HCT116 (cell line): ENCODE measurements at regions not wholly inside any gene's neighbourhood (a gene's known extent, or its start where the extent isn't known, plus 50 kb on each side); places are given as distances from the start of the nearest gene placed in this dataset.

Experiments
- ATAC-seq: fragments of 200-7000 bp; cut with Tn5 transposase; 2 replicates; pipeline ENCODE4 v1.9.1; 2020; ENCODE audit warnings: mild to moderate bottlenecking, moderate library complexity
- BruUV-seq: library from RNA; stranded (reverse); fragments of 400-500 nt; replicated peaks from 2 replicates; lab custom pipeline; 2021; lab: Mats Ljungman, UMichigan
- CTCF ChIA-PET: fragments of 300-600 bp; sonication (Branson Sonifier 250); formaldehyde crosslinking; loops from one replicate; lab custom pipeline; 2021; ENCODE audit warnings: antibody characterized with exemption; lab: Charles Lee
- POLR2A ChIA-PET: fragments of 300-600, 350-600 bp; sonication (Branson Sonifier 250); formaldehyde crosslinking; loops from one replicate; lab custom pipeline; 2021; ENCODE audit warnings: antibody characterized with exemption; lab: Charles Lee
- RAD21 ChIA-PET, 2 experiments: fragments of 300-600 bp; sonication (Branson Sonifier 250); formaldehyde crosslinking; loops; one replicate each; lab custom pipeline; 2023; ENCODE audit warnings: low total read pairs in 2 of 2; ENCODE audit not compliant: uncharacterized antibody in 2 of 2, unreplicated experiment in 2 of 2, low non-redundant PET in 1 of 2; lab: Charles Lee
- DNase-seq: peaks from one replicate; pipeline ENCODE4 v3.0.0-alpha.2; 2010; ENCODE audit warnings: low read depth, low spot score
- H2AFZ ChIP-seq: fragments of 200-600 bp; shearing (Covaris generic), sonication (generic); 2 replicates; pipeline ENCODE4 v1.6.1; 2017; ENCODE audit warnings: low read depth, mixed run types, mixed read lengths, antibody characterized with exemption, low read length; ENCODE audit not compliant: poor library complexity, severe bottlenecking
- H3K27ac ChIP-seq: 2 replicates; pipeline ENCODE4 v1.5.1; 2012; ENCODE audit warnings: low read depth, low read length
- H3K27me3 ChIP-seq: fragments of 200-600 bp; sonication (generic); 2 replicates; pipeline ENCODE4 v1.6.1; 2016; ENCODE audit warnings: mixed run types, low read length, mixed read lengths; ENCODE audit not compliant: insufficient read depth
- H3K36me3 ChIP-seq, 2 experiments: fragments of 200-500 bp in 1 of 2; fragments of 200-600 bp in 1 of 2; sonication (Bioruptor generic) in 1 of 2; sonication (generic) in 1 of 2; 2 replicates each; pipeline versions ENCODE4 v1.5.1 to v1.6.1; 2014 to 2016; ENCODE audit warnings: low read length in 2 of 2, inconsistent platforms in 1 of 2, mixed read lengths in 1 of 2, mixed run types in 1 of 2; ENCODE audit not compliant: insufficient read depth in 2 of 2, control insufficient read depth in 1 of 2
- H3K4me1 ChIP-seq, 2 experiments: fragments of 200-600 bp in 1 of 2; sonication (generic) in 1 of 2; 2 replicates each; pipeline versions ENCODE4 v1.5.1 to v1.6.1; 2012 to 2017; ENCODE audit warnings: low read length in 2 of 2, inconsistent platforms in 1 of 2, mild to moderate bottlenecking in 1 of 2, mixed read lengths in 1 of 2, mixed run types in 1 of 2, moderate library complexity in 1 of 2; ENCODE audit not compliant: insufficient read depth in 2 of 2, control insufficient read depth in 1 of 2
- H3K4me2 ChIP-seq: fragments of 200-600 bp; sonication (generic); 2 replicates; pipeline ENCODE4 v1.6.1; 2017; ENCODE audit warnings: mixed run types, low read length, mixed read lengths
- H3K4me3 ChIP-seq, 2 experiments: fragments of 200-600 bp in 1 of 2; sonication (generic) in 1 of 2; replicated peaks in 1 of 2; 2 replicates each; pipeline ENCODE4 v1.5.1; 2011 to 2016; ENCODE audit warnings: low read length in 2 of 2, control low read depth in 1 of 2, low read depth in 1 of 2, mild to moderate bottlenecking in 1 of 2, mixed read lengths in 1 of 2, mixed run types in 1 of 2
- H3K79me2 ChIP-seq: fragments of 200-600 bp; sonication (generic); 2 replicates; pipeline ENCODE4 v1.6.1; 2017; ENCODE audit warnings: mild to moderate bottlenecking, mixed run types, low read length, moderate library complexity, mixed read lengths; ENCODE audit not compliant: insufficient read depth
- H3K9ac ChIP-seq: fragments of 200-600 bp; sonication (generic); 2 replicates; pipeline ENCODE4 v1.6.1; 2016; ENCODE audit warnings: low read length, mixed read lengths
- H3K9me2 ChIP-seq: fragments of 200-600 bp; sonication (generic), shearing (Covaris generic); 2 replicates; pipeline ENCODE4 v1.6.1; 2017; ENCODE audit warnings: mixed run types, mild to moderate bottlenecking, moderate library complexity; ENCODE audit not compliant: insufficient read depth
- H3K9me3 ChIP-seq, 2 experiments: fragments of 200-500 bp in 1 of 2; fragments of 200-600 bp in 1 of 2; sonication (Bioruptor generic) in 1 of 2; sonication (generic) in 1 of 2; 2 replicates each; pipeline ENCODE4 v1.6.1; 2014 to 2017; ENCODE audit warnings: low read length in 2 of 2, mixed read lengths in 2 of 2, inconsistent platforms in 1 of 2, low read depth in 1 of 2, mild to moderate bottlenecking in 1 of 2, mixed run types in 1 of 2, moderate library complexity in 1 of 2; ENCODE audit not compliant: control insufficient read depth in 1 of 2, insufficient read depth in 1 of 2
- H4K20me1 ChIP-seq: fragments of 200-600 bp; sonication (generic), shearing (Covaris generic); 2 replicates; pipeline ENCODE4 v1.6.1; 2017; ENCODE audit warnings: mixed run types, mild to moderate bottlenecking, moderate library complexity; ENCODE audit not compliant: insufficient read depth
- CEBPB ChIP-seq: IDR thresholded peaks from 2 replicates; pipeline ENCODE4 v1.6.1; 2012; ENCODE audit warnings: low read depth
- ELF1 ChIP-seq: IDR thresholded peaks from 2 replicates; pipeline ENCODE4 v1.6.1; 2012; ENCODE audit warnings: low read depth, borderline replicate concordance
- EZH2 ChIP-seq: fragments of 200-600 bp; sonication (generic); IDR thresholded peaks from 2 replicates; pipeline ENCODE4 v1.6.1; 2017; ENCODE audit warnings: antibody characterized with exemption, mixed run types
- EZH2phosphoT487 ChIP-seq: fragments of 200-600 bp; IDR thresholded peaks from 2 replicates; pipeline ENCODE4 v1.6.1; 2018; ENCODE audit warnings: antibody characterized with exemption, borderline replicate concordance
- FOSL1 ChIP-seq: IDR thresholded peaks from 2 replicates; pipeline ENCODE4 v1.6.1; 2012; ENCODE audit warnings: low read depth
- JUND ChIP-seq: IDR thresholded peaks from 2 replicates; pipeline ENCODE4 v1.6.1; 2012
- POLR2A ChIP-seq: IDR thresholded peaks from 2 replicates; pipeline ENCODE4 v1.7.0; 2011; ENCODE audit warnings: borderline replicate concordance; ENCODE audit not compliant: insufficient read depth, insufficient read length; ENCODE audit errors: extremely low read depth
- POLR2AphosphoS5 ChIP-seq: IDR thresholded peaks from 2 replicates; pipeline ENCODE4 v1.6.1; 2011; ENCODE audit warnings: mild to moderate bottlenecking, low read depth, low read length, moderate library complexity
- RAD21 ChIP-seq: IDR thresholded peaks from 2 replicates; pipeline ENCODE4 v1.6.1; 2012; ENCODE audit warnings: low read depth, mild to moderate bottlenecking
- SIN3A ChIP-seq: IDR thresholded peaks from 2 replicates; pipeline ENCODE4 v1.6.1; 2012; ENCODE audit warnings: low read depth
- SRF ChIP-seq: IDR thresholded peaks from 2 replicates; pipeline ENCODE4 v1.6.1; 2012; ENCODE audit warnings: low read depth
- TCF7L2 ChIP-seq: IDR thresholded peaks from 2 replicates; pipeline ENCODE4 v1.7.0; 2011; ENCODE audit warnings: borderline replicate concordance, inconsistent platforms; ENCODE audit not compliant: insufficient read depth, insufficient read length; ENCODE audit errors: extremely low read depth
- YY1 ChIP-seq: IDR thresholded peaks from 2 replicates; pipeline ENCODE4 v1.6.1; 2011; ENCODE audit warnings: low read length, low read depth, moderate library complexity, mild to moderate bottlenecking; ENCODE audit not compliant: insufficient replicate concordance; ENCODE audit errors: extremely low read depth
- ZNF274 ChIP-seq: fragments of 200-500 bp; sonication (Bioruptor generic); IDR thresholded peaks from 2 replicates; pipeline ENCODE4 v1.6.1; 2014; ENCODE audit warnings: mild to moderate bottlenecking, low read depth, low read length, inconsistent platforms
- intact Hi-C: fragments of 100-400 bp; cut with micrococcal nuclease; formaldehyde crosslinking; loops from 2 replicates; pipeline ENCODE4 v1.10.0; 2022
- TF ChIP-seq, protein P1 (sequence below): IDR thresholded peaks from 2 replicates; pipeline ENCODE4 v1.6.1; 2012
- TF ChIP-seq, protein P2 (sequence below): IDR thresholded peaks from 2 replicates; pipeline ENCODE4 v1.6.1; 2011; ENCODE audit warnings: mild to moderate bottlenecking, low read length, moderate library complexity; ENCODE audit not compliant: insufficient replicate concordance; ENCODE audit errors: extremely low read depth

DNA sequence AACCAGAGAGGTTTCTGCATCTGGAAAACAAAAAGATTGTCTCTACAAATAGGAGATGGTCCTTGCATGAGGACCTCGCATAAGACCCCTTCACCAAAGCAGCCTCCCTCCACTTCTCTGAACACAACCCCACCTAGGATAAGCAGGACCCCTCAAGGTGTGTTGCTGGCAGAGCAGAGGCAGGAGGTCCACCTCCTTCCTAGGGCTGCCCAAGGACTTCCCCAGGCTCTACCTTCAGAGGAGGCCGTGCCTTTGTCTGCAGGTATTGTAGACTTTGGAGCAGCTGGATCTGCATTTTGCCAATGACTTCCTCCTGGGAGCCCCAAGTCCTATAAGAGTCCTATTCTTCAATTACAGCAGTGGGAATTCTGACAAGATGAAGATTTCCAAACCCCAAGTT is 67.3 kb upstream of the TSPAN11 start:
- H3K79me2 ChIP-seq, result no peaks in the 10 kb centered on the region
- CTCF ChIA-PET, result interaction anchor here (1.4 kb wide), 1 partner anchor 8 kb away, joined by 4 read pairs; no protein-coding TSS in a partner anchor
- intact Hi-C loops, result loop anchor here (10.0 kb wide), 1 partner anchor 186 kb away; no protein-coding TSS in a partner anchor

DNA sequence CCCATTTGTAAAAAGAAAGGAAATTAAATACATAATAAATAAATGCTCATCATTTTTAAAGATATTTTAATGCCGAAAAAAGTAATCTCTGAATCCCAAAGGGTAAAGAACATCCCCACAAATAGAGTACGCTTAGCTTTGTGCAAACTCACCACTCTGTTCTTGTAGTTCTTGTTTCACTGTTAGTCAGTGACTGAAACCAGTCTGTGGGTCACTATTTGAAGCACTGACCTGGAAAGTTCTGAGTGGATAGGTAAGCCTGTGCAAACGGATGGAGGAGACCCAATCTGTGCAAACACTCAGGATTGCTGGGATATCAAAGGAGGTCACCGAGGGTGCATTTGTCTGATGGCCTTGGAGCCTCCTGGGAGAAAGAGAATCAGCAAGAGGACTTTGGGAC is 68.1 kb upstream of the TSPAN11 start:
- ATAC-seq, result no peak
- no peak overlapping the region for H3K4me2 ChIP-seq
- POLR2A ChIA-PET, result no interaction called here
- H4K20me1 ChIP-seq, result no peaks in the 10 kb centered on the region
- no peak overlapping the region for H3K9ac ChIP-seq
- no TSS peak for BruUV-seq
- no peaks in the 10 kb centered on the region for H3K27me3 ChIP-seq
- no peaks in the 10 kb centered on the region for H3K79me2 ChIP-seq
- H3K4me1 ChIP-seq, result no peaks in the 10 kb centered on the region
- no peak for TF ChIP-seq POLR2A
- TF ChIP-seq POLR2AphosphoS5, result no peak
- no peak for TF ChIP-seq RAD21
- no peak for TF ChIP-seq CEBPB
- TF ChIP-seq JUND, result no peak
- TF ChIP-seq ZNF274, result no peak
- TF ChIP-seq ELF1, result no peak
- no peak for TF ChIP-seq SRF
- no peak for TF ChIP-seq TCF7L2
- TF ChIP-seq YY1, result no peak
- no peak for TF ChIP-seq EZH2
- TF ChIP-seq FOSL1, result no peak
- TF ChIP-seq, all 23 proteins: peak for 0
- Histone ChIP-seq H3K4me3 (no peak overlapping the region), H3K27ac (no peak overlapping the region), H3K36me3 (no peaks in the 10 kb centered on the region), H3K9me3 (no peaks in the 10 kb centered on the region), H2AFZ (no peak overlapping the region), H3K9me2 (no peaks in the 10 kb centered on the region)
- DNase-seq, result no peak
- intact Hi-C loops, result loop anchor here (10.0 kb wide), 1 partner anchor 186 kb away; no protein-coding TSS in a partner anchor
- RAD21 ChIA-PET, result no interaction called here
- CTCF ChIA-PET, result no interaction called here

More for the DNA sequence above, 67.3 kb upstream of the TSPAN11 start:
- DNase-seq (no peak), ATAC-seq (no peak)
- Histone ChIP-seq H3K36me3 (no peaks in the 10 kb centered on the region), H3K4me1 (no peaks in the 10 kb centered on the region), H3K4me3 (no peak overlapping the region), H2AFZ (no peak overlapping the region), H4K20me1 (no peaks in the 10 kb centered on the region), H3K9ac (no peak overlapping the region), H3K9me2 (no peaks in the 10 kb centered on the region), H3K4me2 (no peak overlapping the region), H3K9me3 (no peaks in the 10 kb centered on the region), H3K27me3 (no peaks in the 10 kb centered on the region), H3K27ac (no peak overlapping the region)
- RAD21 ChIA-PET, result no interaction called here
- no TSS peak for BruUV-seq
- TF ChIP-seq FOSL1 (no peak), SIN3A (no peak), SRF (no peak), EZH2phosphoT487 (no peak), TCF7L2 (no peak), JUND (no peak), EZH2 (no peak), ZNF274 (no peak)
- TF ChIP-seq, protein P1, sequence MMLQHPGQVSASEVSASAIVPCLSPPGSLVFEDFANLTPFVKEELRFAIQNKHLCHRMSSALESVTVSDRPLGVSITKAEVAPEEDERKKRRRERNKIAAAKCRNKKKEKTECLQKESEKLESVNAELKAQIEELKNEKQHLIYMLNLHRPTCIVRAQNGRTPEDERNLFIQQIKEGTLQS, result no peak
- TF ChIP-seq, protein P2, sequence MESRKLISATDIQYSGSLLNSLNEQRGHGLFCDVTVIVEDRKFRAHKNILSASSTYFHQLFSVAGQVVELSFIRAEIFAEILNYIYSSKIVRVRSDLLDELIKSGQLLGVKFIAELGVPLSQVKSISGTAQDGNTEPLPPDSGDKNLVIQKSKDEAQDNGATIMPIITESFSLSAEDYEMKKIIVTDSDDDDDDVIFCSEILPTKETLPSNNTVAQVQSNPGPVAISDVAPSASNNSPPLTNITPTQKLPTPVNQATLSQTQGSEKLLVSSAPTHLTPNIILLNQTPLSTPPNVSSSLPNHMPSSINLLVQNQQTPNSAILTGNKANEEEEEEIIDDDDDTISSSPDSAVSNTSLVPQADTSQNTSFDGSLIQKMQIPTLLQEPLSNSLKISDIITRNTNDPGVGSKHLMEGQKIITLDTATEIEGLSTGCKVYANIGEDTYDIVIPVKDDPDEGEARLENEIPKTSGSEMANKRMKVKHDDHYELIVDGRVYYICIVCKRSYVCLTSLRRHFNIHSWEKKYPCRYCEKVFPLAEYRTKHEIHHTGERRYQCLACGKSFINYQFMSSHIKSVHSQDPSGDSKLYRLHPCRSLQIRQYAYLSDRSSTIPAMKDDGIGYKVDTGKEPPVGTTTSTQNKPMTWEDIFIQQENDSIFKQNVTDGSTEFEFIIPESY, result no peak
- POLR2A ChIA-PET, result no interaction called here
